HG02885 (cell line): ENCODE measurements at regions not wholly inside any gene's neighbourhood (a gene's known extent, or its start where the extent isn't known, plus 50 kb on each side); places are given as distances from the start of the nearest gene placed in this dataset.

Source experiments
- ATAC-seq: cut with Tn5 transposase; IDR thresholded peaks from one replicate; pipeline ENCODE4 v1.9.1; 2021; ENCODE audit warnings: mild to moderate bottlenecking; ENCODE audit not compliant: unreplicated experiment, poor library complexity

DNA sequence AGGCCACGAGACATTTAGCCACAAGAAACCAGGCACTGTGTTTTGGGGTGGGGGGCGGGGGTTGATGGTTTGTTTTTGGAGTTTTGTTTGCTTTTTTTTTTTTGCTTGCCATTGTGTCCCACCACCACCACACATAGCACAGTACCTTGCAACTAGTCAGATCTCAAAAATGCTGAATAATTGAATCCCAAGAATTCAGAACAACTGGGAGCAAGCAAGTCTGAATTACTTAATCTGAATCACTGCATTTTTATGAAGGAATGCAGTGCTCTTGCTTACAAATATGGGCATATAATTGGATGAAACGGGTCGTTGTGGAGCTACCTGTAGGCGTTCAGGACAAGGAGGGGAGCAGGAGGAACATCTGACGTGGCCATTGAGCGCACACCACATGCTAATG lies 151.5 kb upstream of the CDYL start:
- ATAC-seq, result no peak

DNA sequence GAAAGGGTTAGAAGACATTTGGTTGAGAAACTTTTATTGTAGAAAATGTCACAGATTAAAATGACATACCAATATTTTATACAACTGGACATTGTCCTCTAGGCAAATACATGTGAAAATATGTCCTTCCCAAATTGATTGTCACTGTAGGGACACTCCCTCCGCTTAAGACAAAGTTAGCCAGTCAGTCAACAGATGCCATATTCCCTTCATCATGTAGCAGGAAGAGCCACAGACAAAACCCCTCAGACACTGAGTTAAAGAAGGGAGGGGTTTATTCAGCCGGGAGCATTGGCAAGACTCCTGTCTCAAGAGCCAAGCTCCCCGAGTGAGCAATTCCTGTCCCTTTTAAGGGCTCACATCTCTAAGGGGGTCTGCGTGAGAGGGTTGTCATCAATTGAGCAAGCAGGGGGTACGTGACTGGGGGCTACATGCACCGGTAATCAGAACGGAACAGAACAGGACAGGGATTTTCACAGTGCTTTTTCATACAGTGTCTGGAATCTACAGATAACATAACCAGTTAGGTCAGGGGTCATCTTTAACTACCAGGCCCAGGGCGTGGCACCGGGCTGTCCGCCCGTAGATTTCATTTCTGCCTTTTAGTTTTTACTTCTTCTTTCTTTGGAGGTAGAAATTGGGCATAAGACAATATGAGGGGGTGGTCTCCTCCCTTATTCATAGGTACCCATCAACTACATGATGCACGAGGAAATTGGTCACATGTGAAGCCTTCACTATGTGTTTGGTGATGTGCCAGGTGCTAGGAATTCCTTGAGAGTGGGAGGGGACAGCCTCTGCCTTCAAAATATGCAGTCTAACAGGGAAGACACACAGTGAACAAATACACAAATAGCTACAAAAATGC lies 155.7 kb upstream of the CDYL start:
- no peak for ATAC-seq

DNA sequence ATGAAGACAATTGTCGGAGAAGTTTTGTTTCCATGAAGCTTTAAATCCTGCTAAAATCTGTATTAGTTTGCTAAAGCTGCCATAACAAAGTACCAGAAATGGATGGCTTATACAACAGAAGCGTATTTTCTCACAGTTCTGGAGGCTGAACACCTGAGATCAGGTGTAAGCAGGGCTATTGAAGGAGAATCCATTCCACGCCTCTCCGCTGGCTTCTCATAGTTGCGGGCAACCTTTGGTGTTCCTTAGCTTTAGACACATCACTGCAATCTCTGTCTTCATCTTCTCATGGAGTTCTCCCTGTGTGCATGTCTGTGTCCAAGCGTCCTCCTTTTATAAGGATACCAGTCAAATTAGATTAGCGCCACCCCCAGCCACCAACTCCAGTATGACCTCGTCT lies 159.9 kb upstream of the CDYL start:
- ATAC-seq, result no peak

DNA sequence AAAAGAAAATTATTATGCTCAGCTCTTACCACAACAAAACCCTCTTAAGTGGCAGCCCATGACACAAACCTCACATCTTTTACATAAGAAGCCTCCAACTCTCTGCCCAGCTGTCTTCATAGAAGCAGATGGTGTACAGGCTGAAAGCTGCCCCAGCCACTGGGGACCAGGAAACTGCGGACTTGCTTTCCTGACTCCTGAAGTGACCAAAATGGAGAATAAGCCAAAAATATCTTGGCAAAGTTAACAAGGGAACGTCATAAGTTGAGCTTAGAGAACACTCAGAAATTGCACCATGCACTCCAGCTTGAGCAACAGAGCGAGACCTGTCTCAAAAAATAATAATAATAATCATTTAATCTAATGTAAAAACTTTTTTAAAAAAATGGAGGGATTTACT lies 160.3 kb upstream of the CDYL start:
- no peak for ATAC-seq

DNA sequence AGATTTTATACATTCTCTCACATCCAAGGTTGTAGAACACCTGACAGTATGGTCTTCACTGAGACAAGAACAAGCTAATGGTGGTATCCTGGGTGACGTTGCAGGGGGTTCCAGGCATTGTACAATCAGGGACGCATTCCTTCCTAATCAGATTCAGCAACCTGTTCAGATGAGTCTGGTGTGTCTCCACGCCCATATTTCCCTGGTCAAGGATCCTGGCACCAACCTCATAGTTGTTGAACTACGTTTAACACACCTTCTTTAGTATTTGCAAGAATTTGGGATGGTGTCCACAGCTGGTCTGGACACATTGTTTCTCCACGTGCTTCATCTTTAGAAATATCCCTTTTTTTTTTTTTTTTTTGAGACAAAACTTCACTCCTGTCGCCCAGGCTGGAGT lies 161.0 kb upstream of the CDYL start:
- no peak for ATAC-seq

DNA sequence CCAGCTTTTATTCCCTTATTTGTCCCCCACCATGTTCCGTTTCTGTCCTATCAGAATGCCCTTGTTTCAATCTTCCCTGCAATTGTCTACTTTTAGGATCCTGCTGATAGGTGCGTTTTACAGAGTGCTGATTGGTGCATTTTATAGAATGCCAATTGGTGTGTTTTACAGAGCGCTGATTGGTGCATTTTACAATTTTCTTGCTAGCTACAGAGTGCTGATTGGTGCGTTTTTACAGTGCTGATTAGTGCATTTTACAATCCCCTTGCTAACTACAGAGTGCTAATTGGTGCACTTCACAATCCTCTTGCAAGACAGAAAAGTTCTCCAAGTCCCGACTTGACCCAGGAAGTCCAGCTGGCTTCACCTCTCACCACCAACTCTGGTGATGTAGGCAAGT lies 161.6 kb upstream of the CDYL start:
- no peak for ATAC-seq

DNA sequence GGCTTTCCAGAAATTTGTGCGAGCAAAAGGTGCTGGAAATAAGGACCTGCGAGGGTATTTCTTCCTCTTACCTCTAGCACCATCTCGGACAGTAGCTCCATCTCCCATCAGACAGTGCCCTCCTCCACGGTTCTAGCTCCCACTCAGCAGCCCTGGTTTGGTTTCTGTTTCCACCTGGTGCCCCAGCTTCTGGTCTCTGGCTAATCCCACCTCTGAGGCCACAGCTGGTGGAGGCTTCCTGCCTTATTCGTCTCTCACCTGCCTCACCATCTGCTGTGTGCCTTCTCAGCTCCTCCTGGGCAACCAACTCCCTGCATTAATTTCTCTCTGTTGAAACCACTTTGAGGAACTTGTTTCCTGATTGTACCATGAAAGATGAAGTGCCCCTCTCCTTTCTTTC lies 162.4 kb upstream of the CDYL start:
- no peak for ATAC-seq

DNA sequence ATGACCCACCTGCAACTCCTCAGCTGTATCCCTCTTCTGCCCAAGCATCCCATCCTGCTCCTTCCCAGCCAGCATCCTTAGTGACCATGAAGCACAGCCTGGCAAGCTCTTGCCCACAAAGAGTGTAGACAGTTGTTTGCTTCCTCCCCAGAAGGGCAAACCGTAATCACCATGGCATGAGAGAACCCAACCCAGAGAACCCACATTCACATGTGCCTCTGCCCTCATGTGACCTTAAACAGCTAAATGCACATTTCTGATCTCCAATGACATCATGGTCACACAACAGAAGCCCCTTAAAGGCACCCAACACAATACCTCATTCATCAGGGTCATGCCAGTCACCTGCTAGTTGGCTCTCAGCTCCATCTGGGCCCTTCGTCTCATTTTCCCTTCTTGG lies 162.8 kb upstream of the CDYL start:
- no peak for ATAC-seq

DNA sequence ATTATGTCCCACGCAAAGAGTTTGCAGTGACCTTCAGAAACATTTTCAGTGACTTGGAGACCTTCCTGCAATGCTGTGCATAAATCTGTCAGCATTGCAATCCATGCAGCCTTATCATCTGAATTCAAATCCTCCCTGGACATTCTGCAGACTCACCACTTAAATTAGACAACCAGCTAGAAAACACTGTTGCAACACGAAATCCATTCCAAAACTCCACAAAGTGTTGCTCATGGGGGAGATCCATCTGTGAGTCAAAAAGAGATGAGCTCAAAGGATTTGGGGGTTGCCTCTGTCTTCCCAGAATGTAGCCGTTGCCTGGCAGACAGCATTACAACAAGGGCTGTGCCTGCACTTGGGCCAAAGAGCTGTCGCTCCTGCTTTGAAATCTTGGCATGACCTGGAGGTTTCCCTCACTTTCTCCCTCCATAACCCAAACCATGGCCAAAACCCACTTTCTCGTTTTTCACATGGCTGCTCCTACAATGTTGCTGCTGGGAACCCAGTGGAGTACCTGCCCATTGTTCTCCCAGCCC lies 163.5 kb upstream of the CDYL start:
- ATAC-seq, result no peak

DNA sequence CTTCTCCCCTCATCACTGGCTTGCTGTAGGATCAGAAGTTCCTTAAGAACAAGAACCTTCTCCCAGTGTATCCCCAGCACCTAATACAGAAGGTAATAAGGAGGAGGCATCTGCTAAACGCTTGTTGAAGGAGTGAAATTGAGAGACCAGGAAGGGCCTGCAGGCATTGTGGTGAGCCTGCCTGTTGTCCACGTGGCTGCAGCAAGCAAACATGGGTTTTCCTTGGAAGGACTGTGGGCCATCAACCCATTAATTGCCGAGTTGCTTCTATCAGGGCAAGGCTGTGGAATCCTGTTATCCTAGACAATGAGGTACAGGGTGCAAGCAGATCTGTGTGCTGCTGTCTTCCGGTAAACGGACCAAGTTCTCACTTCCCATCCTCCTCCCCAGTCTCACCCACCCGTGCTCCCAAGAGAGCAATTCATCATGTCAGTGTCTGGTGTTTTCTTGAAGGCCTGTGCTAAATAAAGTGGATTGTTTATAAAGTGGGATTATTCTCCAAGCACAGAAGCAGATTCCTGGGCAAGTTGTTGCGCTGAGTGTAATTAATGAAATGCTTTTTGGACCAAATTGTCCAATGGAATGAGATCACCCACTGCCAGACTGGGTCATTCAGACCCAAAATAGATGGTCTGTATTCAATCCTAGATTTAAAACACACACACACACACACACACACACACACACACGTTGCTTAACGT lies 164.6 kb upstream of the CDYL start:
- no peak for ATAC-seq

DNA sequence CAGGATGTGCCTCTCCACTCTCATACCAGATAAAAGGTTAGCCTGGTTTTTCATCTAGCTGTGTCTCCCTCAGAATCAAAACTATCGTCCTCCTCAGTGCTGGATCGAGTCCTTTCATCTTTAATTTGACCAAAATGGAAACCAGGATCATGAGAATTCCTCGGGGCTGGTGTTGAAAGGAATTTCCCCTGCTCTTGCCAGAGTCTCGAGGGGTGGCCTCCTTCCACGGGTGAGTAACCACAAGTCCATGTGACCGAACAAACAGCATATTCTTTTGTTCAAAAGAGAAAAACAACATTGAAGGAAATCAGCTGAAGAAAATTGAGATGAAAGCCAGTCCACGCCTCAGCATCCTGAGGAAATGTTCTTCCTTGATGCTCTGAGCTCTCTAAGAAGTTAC lies 165.9 kb upstream of the CDYL start:
- ATAC-seq, result no peak

DNA sequence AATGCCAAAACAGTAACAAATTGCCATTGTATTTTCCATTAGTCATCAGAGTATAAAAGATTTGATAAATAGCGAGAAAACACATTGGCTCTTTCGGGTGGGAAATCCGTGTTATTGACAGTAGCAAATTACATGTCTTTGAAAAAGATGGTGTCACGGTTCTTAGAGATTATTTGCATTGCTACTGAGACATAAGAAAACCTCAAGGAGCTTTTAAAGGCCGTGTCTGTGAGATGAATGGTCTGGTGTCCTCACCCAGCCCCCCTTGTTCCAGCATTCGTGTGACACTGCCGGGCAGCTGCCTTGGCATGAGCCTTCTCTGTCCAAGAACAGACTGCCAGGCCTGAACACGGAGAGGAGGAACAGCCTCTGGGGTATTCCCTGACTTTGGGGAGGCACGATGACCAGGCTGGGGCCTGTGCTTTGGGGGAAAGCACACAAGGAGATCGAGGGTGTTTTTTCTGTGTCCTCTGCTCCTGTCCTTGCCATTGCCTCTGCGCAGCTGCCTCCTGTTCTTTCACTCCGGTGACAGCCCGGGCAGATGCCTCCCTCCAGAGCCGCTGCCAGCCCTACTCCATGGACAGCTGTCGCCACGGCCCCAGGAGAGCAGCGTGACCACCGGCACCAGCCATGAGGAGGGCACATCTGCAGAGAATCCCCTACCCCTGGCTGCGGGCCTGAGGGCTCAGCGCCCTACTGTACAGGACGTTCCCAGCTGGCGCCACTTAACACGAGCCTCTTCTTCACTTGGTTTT lies 167.7 kb upstream of the CDYL start:
- ATAC-seq, result no peak

DNA sequence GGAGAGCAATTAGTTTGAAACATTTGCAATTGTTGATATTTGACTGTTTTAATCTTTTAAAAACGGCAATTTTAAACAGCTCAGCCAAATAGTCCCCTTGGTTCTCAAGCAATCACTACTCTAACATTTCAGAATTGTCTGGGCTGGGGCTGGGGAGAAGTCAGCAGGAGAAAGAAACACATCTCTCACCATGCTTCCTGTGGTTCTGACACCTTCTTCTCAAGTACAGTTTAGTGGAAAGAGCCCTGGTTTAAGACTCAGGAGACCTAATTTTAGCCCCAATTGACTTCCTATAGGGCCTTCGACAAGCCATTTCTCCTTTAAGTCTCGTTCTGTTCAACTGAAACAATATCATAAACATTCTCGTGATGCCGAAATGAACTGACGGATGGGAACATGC lies 168.4 kb upstream of the CDYL start:
- no peak for ATAC-seq

DNA sequence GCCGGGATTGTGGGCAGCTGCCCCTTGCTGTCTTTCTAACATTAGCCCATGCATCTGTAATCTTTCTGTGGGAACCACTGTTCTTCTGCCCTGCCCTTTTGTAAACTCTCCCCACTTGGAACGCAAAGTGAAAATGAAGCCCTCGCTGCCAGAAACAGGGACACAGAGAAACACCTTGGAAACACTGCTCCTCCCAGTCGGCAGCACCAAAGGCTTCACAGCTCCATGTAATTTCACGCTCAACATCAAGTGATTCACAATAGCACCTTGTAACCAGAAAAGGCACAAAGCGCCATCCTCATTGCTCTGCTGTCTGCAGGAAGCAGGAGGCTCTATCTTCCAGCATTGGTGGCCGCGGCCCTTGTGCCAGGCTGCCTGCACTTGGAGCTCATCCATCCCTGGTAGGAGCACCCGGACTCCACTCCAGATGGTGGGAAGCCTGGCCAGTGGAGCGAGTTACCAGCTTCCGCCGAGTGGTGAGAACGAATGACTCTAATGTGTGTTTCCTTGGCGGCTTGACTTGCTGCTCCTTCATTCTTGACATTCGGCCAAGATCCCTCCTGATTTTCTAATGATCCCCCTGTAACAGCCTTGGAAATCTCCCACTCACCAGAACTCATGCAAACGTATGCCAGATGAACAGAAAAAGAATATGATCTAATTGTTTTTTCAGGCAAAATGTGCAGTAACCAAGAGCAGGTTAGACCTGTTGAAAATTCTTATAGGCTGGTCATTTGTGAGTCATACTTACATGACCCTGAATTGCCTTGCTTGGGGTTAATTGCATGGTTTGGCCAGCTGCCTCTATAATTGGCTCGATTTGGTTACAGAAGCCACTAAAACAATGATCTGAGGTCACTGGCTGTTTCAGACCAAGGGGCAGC lies 169.1 kb upstream of the CDYL start:
- no peak for ATAC-seq

DNA sequence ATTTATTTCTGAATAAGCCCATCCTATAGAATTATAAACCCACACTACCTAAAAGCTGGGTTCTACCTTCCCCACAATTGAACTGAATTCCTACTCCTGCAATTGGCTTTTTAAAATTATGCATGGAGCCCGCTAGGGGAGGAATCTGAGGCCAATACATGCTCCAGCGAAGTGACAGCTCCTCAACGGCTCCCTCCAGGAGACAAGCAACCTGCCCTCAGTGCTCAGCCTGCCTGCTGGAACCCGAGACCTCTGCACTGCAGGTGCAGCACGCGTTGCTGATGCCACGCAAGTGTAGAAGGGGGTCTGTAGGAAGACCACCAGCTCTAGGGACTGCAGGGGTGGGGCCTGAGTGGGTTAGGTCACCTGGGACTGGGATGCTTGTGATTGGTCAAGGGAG lies 170.2 kb upstream of the CDYL start:
- ATAC-seq, result no peak

DNA sequence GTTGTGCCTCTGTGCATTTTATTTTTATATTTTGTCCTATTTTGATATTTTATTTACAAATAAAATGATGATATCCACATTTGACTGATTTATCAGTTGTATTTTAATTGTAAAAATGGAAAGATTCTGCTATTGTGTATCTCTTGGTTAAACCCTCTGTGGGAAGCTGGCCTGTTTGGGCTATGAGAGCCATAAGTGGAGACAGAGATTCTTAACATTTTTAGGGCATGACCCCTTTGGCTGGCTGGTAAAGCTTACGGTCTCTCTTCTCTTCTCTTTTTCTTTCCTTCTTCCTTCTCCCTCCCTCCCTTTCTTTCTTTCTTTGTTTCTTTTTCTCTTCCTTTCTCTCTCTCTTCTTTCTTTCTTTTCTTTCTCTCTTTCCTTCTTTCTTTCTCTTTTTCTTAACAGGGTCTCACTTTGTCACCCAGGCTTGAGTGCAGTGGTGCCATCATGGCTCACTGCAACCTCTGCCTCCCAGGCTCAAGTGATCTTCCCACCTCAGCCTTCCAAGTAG lies 172.3 kb upstream of the CDYL start:
- ATAC-seq, result no peak

DNA sequence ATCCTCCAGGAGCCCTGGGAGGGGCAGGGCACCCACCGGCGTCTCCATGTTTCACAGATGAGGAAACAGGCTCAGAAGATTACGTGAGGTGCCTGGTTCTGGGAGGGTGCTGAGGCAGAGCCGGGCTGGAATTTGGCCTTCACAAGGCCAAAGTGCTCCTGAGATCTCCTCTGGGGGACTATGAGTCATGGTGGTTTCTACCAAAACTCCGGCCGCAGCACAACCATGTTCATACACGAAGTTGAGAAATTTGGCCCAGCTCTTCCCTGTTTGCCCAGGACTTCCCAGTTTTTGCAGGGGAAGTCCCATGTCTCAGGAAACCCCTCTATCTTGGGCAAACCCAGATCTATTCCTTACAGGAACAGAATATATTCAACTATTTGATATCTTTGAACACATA lies 172.9 kb upstream of the CDYL start:
- no peak for ATAC-seq

DNA sequence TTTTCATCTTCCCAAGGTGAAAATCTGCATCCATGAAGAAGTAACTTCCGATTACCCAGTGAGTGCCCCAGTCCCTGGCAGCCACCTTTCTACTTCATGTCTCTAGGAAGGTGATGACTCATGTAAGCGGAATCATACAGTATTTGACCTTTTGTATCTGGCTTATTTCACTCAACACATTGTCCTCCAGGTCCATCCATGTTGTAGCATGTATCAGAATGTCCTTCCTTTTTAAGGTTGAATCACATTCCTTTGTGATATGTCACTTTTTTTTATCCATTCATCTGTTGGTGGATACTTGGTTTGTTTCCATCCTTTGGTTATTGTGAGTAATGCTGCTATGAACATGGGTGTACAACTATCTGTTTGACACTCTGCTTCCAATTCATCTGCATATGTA lies 176.3 kb upstream of the CDYL start:
- no peak for ATAC-seq

DNA sequence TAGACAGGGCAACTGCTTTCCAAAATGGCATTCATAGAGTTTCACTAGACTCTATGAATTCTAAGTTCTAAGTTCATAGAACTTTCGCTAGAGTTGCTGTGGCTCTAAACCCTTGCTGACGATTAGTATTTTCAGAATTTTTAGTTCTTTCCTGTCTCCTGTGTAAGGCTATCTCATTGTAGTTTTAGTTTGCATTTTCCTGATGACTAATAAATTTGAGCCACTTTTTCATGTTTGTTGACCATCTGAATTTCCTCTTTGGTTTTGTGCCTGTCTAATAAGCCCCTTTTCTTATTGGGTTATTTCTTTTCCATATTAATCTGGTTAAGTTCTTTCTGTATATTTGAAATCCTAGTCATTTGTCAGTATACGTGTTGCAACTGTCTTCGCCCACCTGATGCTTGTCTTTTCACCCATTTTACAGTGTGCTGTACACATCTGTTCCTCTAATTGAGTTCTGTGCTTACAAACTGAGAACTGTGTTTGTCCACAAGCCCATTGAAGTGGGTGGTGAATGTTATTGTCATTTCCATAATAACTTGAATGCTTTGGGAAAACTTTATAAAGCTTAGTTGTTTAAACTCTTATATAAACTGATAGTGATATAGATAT lies 177.7 kb upstream of the CDYL start:
- ATAC-seq, result no peak
